Renal pelvis (tissue), 1 donor: ENCODE measurements at regions not wholly inside any gene's neighbourhood (a gene's known extent, or its start where the extent isn't known, plus 50 kb on each side); places are given as distances from the start of the nearest gene placed in this dataset.

Experiments used
- DNase-seq: peaks from one replicate; pipeline ENCODE4 v3.0.0-alpha.2; 2013

DNA sequence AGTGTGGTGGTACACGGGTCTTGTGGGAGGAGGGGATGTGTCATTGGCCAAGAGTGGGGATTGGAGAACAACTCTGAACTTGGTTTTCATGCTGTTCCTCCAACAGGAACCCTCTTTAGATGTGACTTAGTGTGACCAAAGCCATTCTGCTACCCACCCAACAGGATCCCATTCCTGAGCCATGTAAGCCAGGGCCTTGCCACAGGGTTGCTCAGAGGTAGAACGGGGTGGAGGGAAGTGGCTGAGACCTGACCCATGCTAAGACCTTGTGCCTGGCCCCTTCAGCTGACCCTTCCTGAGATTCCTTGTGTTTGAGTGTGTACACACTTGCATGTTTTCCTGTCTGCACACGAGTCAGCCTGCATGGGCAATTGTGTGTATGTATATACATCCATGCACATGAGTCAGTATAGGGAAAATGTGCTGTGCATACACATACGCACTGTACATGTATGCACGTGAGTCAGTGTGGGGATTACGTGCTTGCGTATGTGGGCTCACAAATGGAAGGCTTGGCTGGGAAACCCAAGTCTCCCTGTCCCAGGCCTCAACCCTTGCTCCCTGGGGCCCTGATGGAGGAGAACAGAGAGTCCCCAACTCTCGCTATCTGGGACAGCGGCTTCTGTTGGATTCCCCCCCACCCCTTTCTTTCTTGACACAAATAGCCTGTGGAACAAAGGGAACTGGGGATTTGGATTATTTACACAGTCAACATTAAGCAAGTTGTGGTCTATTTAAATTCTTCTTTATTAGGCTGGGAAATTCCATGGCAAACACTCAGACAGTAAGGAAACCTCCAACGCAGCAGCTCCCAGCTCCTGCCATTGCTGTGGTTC lies 339.8 kb downstream of the DYSF start:
- DNase-seq = no peak

DNA sequence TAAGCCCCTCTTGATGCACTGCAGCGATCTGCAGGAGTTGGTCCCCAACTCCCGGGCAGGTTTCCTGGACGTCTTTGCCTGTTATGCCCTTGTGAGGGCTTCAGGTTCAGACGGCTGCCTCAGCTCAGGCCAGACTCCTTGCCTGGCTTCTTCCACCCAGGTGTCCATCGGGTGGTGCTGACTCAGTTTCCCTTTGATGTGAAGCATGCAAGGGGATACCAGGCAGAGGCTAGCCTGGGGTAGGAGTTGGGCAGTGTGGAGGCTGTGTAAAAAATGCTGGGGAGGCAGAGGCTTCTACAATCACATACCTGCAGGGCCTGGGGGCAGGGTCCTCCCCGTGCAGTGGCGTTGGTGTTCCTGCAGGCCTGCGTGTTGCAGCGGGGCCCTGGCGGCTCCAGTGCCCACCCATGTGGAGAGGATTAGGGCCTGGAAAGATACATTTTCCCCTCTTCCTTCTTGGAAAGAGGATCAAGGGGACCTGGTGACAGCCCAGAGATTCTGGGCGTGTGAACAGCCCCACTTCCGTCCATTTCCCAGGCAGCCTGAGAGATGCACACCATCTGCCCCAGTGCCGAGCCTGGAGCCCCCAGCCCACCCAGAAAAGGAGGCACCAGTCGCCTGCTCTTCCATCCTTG lies 338.3 kb downstream of the DYSF start:
- DNase-seq = no peak

DNA sequence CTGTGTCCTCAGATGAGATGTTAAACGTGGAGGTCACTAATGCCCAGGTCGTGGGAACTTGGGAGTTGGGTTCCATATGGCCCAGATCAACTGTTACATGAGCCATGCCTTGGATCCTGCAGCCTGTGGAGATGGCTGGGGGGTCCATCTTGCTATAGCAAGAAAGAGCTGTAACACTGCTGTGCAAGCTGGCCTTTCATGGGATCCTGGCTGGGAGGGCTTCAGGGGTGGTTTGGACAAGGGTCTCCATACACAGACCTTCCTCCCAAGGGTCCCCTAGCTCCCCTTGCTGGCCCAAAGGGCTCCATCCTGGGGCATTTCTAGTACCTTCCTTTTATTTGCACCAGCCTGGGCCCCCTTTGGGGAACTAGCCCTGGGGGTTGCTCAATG lies 337.7 kb downstream of the DYSF start:
- no peak for DNase-seq

DNA sequence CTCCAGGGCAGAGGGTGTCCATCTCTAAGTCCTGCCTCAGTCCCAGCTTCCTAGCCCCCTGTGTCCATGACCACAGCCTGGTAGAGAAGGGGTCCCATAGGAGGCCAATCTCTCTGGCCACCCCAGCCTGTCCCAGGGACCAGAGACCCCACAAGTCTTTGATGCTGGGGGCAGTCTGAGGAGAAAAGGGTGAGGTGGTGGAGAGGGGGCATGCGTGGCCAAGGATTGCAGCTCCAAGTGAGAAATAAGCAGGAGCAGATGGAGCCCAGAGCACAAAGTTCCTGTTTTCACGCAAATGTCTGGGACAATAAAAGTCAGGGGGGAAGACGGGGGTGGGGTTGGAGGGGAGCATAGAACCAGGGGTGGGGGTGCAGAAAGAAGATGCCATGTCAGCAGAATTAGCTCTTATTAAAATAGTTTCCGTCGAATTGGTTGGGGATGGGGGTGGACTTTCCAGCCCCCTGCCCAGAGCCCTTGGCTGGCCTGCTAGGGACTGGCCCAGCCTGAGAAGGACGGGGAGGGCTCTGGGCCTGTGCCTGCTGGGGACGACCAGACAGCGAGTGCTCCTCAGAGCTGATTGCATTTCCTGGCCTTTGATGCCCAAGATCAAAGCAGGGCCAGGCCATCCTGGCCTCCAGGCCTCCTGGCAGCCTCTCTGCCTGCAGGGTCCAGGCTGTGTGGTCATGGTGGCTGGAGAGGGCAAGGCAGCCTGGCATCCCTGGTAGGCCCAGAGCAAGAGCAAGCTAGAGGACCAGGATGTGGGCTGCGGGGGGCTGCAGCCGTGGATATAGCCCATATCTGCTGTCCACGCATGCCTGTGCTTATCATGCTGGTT lies 337.1 kb downstream of the DYSF start:
- DNase-seq = no peak

DNA sequence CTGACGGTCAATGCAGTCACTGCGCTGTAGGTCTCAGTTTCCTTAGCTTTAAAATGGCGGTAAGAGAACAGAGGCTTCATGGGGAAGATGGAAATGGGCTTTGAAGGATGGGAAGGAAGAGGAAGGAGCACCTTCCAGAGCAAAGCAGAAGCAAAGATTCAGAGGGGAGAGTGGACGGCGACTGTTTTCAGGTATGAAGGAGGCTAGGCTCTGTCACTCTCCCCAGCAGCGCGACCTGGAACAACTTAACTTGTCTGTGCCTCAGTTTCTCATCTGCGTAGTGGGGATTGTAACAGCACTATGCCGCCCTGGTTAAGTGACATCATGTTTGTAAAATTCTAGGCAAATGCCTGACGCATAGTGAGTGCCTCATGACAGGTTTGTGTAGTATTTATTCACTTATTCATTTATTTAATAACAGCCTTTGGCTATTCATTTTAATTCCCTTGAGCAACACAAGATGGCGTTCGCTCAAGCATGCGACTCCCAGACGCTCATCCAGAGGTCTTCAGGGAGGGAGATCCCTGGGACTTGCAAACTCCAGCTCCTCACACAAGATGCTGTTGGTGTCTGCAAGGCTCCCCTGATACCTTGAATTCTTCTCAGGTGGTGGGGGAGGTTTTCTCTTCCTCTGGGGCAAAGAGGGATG lies 336.3 kb downstream of the DYSF start:
- DNase-seq = no peak

DNA sequence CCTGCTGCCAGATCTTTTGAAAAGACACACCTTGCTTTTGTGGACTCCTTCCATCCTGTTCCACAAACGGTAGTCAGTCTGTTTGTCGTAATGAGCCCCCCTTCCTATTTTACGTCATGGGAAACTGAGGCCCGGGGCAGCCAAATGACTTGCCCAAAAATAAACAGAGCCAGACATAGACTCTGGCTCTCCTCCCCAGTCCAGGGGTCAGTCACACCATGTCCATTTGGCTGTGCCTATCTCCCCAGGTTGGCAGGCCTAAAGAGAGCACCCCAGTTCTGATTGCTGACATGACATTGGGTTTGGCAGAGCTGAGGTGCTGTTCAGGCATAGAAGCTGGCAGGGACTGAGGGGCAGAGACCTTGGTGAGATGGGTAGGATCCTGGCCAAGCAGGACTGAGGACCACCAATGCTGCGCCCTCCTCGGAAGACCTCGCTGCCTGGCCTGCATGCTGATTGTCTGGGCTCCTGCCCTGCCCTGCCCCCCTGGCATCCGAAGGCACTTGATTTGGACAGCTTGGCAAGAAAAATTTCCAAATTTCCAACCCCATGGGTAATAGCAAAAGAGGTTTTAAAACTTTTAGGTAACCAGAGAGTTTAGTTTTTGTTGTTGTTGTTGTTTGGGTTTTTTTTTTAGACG lies 335.4 kb downstream of the DYSF start:
- DNase-seq = no peak

DNA sequence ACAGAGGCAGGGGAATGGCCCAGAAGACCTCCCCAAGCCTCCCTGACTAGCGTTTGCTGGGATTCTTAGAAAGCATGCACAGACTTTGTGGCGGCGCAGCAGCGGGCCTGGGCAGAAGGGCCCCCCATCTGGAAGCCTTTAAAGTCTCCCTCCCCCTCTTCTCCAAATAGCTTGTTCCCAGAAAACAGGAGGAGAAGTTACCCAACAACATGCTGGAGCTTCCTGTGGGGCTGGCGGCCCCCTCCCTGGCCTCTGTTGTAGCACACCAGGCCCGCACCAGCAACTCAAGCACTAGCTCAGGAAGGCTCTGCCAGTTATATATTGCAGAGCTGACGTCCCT lies 334.8 kb downstream of the DYSF start:
- DNase-seq = no peak

DNA sequence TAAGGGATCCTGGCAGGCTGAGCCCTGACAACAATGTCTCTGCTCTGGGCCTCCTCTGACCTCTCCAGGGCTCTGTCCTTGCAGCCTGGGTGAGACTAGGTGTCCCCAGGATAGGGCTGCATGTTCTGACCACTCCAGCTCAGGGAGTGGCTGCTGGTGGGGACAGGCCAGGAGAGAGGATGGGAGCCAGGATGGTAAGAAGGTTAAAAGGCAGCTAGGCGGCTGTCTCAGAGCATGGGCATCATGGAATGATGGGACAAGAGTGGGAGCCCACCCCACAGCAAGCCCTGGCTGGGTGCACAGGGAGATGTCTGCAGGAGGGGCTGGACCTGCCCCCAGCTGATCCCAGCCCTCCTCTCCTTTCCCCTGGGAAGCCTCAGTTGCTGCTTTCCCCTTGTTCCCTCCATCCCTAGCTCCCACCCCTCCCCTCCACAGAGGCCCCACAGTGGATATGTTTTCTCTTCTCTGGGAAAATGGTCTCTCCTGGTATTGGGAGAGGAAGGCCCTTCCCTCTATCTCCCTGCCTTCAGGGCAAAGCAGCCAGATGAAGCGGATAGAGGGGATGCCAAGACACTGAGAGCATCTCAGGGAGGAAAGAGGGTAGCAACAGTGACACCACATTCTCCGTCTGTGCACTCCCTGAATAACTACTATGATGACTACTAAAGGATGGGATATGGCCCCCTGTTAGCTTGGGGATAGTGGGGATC lies 334.3 kb downstream of the DYSF start:
- DNase-seq = no peak

DNA sequence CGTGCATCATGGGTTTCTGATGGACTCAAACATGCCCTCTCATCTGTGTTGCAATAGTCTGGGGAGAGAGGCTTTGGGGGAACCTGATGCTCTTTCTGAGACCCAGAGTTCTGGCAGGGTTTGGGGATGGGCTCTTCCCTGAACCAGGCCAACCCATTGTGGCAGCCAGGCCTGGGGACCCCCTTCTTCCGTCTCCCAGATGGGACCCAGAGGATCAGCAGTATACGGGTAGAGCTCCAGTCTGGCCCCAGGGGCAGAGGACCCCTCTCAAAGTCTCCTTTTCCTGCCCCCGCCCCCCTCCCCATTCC lies 333.7 kb downstream of the DYSF start:
- DNase-seq = no peak

DNA sequence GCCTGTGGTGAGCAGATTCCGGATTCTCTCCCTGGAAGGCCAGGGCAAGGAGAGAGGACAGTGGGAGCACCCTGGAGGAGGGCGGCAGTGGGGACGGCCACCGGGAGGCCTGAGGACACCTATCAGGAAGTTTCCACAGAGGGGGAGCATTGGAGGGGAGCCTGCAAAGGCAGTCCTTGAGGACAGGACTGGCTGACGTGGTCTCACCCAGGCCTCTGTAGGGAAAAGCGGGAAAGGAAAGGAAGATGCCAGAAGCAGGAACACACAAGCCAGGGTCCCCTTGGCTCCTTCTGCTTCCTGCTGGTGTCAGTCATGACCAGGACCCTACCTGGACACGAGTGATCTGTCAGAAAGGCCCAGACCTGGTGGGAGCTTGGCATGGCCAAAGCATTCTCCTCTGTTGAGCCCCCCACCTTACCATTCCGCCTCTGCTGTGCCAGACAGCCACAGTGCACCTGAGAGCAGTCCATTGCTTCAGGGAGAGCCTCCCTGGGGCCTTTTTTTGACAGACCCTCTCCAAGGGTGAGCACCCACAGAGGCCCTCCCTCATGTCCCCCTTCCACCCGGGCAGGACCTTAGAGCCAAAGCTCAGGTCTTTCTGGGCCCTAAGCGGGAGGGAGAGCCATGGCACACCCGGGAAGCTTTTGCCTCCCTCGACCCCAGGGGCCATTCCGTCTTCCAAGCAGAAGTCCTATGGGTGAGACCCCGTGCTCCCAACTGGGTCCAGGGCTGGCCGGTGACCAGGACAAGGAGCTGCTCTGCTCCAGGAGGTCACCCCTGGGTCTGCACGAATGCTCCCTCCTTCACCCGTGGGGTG lies 333.1 kb downstream of the DYSF start:
- DNase-seq = no peak

DNA sequence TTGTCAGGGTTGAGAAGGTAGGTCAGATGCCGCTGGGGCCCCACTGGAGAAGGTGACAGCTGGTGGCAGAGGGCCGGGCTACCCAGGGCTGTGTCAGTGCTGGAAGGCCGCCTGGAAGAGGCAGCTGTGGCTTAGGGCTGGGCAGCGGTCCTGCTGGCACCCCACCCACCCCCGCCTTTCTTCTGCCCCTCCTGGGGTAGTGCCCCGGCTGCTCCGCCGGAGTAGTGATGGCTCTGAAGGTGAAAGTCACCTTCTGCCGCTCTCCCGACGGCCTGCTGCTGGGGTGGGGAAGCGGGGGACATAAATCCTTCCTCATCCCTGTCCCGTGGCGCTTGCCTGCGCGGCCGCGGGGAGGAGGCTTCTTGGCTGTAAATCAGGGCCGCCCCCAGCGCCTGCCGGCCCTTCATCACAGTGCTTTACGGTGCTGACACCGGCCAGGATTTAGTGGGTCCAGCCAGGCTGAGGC lies 332.2 kb downstream of the DYSF start:
- no peak for DNase-seq

DNA sequence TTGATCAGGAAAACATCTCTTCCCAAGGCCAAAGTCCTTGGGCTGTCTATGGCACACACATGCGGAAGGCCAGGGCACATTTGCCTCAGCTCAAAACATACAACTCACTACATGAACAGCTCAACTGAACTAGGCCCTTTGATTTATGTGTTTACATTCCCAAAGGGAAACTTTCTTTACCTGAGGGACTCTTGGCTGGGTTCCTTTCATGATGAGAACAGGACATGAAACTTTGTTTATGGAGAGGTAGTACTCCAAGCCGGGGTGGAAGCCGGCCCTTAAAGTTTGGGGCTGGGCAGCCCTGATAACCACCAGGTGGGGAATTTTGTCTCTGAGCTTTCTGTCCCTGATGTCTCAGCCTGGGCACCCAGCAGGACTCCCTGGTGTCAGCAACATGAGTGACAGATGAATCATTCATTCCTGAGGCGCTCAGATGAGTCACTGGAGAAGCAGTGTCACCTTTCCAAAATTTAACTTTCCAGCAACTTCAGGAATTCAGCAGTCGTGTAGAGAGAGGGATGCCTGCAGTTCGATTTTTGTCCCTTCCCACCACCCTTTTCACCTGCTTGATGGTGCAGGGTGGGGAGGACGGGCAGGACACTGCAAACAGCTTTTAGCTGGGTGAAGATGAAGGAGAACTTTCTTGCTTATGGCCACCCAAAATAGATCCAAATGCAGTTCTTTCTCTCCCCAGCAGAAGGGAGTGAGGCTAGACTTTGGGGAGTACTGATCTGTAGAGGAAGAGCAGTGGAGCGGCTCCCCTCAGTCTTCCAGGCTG lies 331.6 kb downstream of the DYSF start:
- DNase-seq = no peak

DNA sequence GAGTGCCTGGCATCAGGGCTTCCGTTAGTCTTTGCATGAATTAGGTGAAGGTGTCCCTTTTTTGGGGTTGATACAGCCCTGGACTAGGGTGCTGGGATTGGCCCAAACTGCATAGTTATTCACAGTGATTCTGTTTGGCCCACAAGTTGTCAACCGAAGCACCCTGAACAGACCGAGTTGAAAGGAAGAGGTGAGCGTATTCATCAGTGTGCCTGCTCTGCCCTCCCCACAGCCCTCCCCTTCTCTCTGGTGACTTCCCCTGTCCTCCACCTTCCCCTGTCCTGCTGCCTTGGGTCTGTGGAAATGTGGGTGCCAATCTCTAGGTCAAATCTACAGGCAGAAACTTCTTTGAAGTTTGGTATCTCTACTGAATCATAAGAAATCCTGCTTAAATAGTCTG lies 330.5 kb downstream of the DYSF start:
- DNase-seq = no peak

DNA sequence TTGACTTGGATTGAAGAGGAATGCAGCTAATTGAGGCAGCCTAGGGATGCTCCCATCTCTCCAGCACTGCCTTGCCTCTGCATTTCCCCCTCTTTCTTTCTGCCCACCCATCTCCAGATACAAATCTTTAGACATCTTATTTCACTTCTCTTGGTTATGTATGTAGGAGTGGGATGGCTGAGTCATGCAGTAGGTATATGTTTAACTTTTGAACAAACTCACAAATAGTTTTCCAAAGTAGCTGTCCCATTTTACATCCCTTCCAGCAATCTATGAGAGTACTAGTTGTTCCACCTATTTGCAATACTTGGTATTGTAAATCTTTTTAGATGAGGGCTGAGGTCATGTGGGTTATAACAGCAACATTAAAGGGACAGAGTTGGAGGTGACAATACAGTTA lies 329.9 kb downstream of the DYSF start:
- no peak for DNase-seq

DNA sequence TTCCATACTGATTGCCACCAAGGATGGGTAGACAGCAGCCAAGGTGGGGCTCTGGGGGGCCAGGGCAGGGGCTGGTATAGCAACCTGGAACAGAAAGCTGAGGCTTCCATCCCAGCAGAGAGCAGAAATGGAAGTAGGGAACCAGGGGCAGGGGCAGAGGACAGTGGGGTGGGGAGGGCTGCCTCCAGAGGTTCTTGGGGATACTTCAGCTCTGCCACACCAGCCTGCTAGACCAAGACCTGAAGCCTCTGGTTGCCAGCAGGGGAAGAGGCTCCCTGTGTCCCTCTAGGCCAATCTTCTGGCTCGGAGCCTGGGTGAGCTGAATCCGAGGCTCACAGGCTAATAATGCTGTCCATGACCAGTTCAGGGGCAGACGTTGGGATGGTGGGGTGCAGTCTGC lies 329.0 kb downstream of the DYSF start:
- no peak for DNase-seq

DNA sequence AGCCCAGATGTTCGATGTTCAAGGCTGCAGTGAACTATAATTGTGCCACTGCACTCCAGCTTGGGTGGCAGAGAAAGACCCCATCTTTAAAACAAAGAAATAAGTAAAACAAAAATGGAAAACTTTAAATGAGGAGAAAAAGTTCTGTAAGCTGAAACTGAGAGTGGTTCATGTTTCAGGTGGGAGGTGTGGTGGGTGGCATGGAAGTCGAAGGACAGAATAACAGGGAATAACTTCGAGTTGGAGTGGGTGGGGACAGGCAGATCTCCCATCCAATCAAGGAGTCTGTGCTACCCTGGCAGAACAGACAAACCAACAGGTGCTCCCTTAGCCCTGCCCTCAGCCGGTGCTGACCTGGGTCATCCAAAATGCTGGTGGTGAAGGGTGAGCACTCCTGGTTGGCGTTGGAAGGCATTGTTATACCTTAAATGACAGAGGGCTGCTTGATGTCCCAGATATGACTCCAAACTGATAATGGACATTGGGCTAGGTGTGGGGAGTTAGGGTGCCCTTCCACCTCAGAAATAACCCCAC lies 328.4 kb downstream of the DYSF start:
- DNase-seq = no peak

DNA sequence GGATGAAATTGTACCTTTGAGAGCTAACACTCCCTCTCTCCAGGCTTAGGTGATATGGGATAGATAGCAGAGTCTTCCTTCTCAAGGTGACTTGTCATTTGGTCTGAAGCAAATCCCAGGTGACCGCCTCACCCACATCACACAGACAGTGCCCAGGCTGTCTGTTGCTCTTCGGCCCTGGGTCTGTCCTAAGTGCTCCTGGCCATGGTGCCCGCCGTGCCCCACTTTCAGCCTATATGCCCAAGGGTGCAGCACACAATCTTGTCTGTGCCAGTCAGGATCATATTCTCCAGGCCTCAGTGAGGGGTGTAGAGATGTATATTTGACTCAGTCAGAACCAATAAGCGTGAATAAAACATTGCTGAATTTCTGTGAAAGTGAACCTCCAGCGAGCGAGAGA lies 326.8 kb downstream of the DYSF start:
- DNase-seq = no peak

DNA sequence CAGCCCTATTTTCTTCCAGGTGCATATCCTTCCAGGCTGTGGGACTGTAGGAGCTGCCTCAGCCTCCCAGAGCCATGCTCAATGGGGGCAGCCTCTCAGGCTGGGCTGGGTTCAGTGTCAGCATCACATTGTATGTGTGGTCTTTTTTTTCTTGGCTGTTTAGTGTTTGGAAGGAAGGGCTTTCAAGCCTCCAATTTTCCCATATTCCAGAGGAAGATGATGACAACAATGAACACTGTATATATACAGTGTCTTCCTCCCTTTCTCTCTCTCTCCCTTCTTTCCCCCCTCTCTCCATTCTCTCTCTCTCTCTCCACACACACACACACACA lies 326.4 kb downstream of the DYSF start:
- no peak for DNase-seq

DNA sequence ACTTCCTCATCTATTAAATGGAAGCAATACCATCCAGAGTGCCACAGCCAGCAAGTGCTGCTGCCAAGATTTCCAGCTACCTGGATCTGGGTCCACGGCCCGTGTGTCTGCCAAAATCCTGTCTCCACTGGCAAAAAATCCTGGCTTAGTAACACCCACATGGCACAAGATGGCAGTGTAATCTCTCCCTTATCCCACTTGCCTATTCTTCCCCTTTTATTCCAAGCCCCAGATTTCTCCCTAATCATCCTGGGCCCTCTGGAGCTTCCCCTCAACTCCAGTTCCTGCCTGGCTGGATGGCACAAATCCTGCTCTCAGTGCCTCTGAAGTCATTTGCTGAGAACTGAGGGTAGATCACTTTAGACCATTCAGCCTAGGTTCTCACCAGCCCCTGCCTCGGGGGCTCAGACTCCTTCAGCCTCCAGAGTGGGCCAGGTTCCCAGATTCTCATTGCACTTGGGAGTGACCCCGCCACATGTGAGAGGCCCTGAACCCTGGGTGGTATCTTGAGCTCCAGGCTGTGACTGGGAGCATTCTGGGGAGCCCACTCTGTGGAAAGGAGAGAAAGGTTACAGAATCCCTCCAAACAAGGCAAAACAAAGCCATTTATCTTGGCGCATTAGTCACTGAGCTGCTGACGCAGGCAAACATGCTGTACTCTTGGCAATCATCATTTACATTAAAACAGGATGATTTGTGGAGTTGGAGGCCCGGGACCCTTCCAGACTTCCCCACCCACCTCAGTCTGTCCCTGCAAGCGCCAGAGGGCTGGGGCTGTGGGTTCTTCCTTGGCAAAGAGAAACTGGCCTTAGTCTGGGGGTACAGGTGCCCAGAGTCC lies 325.8 kb downstream of the DYSF start:
- no peak for DNase-seq
